Prostate gland (tissue), 2 donors: ENCODE measurements at regions not wholly inside any gene's neighbourhood (a gene's known extent, or its start where the extent isn't known, plus 50 kb on each side); places are given as distances from the start of the nearest gene placed in this dataset.

Experiments
- POLR2A ChIP-seq: fragments of 450-650 bp; IDR thresholded peaks from one replicate; pipeline ENCODE4 v1.6.1; 2016; ENCODE audit warnings: antibody characterized with exemption, mild to moderate bottlenecking
- POLR2AphosphoS5 ChIP-seq: sonication (generic); formaldehyde crosslinking; IDR thresholded peaks from one replicate; pipeline ENCODE4 v1.6.1; 2017; ENCODE audit warnings: antibody characterized with exemption
- TF ChIP-seq, protein P1 (sequence below), 4 experiments: fragments of 200-600 bp in 2 of 4; fragments of 450-650 bp in 2 of 4; sonication (generic) in 2 of 4; IDR thresholded peaks; 1 replicate in 3 of 4; 2 replicates in 1 of 4; pipeline ENCODE4 v1.5.1; 2016 to 2019; ENCODE audit warnings: antibody characterized with exemption in 4 of 4, mild to moderate bottlenecking in 2 of 4, moderate library complexity in 2 of 4

- TF ChIP-seq POLR2A (no peak), POLR2AphosphoS5 (no peak)
- TF ChIP-seq, protein P1, sequence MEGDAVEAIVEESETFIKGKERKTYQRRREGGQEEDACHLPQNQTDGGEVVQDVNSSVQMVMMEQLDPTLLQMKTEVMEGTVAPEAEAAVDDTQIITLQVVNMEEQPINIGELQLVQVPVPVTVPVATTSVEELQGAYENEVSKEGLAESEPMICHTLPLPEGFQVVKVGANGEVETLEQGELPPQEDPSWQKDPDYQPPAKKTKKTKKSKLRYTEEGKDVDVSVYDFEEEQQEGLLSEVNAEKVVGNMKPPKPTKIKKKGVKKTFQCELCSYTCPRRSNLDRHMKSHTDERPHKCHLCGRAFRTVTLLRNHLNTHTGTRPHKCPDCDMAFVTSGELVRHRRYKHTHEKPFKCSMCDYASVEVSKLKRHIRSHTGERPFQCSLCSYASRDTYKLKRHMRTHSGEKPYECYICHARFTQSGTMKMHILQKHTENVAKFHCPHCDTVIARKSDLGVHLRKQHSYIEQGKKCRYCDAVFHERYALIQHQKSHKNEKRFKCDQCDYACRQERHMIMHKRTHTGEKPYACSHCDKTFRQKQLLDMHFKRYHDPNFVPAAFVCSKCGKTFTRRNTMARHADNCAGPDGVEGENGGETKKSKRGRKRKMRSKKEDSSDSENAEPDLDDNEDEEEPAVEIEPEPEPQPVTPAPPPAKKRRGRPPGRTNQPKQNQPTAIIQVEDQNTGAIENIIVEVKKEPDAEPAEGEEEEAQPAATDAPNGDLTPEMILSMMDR (IDR thresholded peaks at IDR 0.05): no peak
Observed at GRCh38 chr20:40628877-40629276, 60.2 kb downstream of the MAFB start.
